Transverse colon (tissue), 4 donors: ENCODE measurements at regions not wholly inside any gene's neighbourhood (a gene's known extent, or its start where the extent isn't known, plus 50 kb on each side); places are given as distances from the start of the nearest gene placed in this dataset.

Experiments used
- DNase-seq: peaks from one replicate; pipeline ENCODE4 v3.0.0-alpha.2; 2019
- H3K27ac ChIP-seq, 4 donors: fragments of 200-600 bp; sonication (generic); 2 replicates each; pipeline ENCODE4 v1.5.1; 2016 to 2018; ENCODE audit warnings: inconsistent platforms in 4 of 4
- H3K27me3 ChIP-seq: fragments of 200-600 bp; sonication (generic); 2 replicates; pipeline ENCODE4 v1.5.1; 2017; ENCODE audit warnings: inconsistent platforms
- H3K36me3 ChIP-seq, 4 donors: fragments of 200-600 bp; sonication (generic); 2 replicates each; pipeline ENCODE4 v1.5.1; 2017 to 2019; ENCODE audit warnings: inconsistent platforms in 4 of 4
- H3K4me1 ChIP-seq, 4 donors: fragments of 200-600 bp; sonication (generic); 2 replicates each; pipeline ENCODE4 v1.5.1; 2017 to 2020; ENCODE audit warnings: inconsistent platforms in 4 of 4
- H3K4me3 ChIP-seq, 4 donors: fragments of 200-600 bp; sonication (generic); 1 replicate in 1 of 4; 2 replicates in 3 of 4; pipeline versions ENCODE4 v1.5.1 to v1.6.1; 2017 to 2019; ENCODE audit warnings: inconsistent platforms in 4 of 4
- H3K9me3 ChIP-seq, 2 donors: fragments of 200-600 bp; sonication (generic); 2 replicates each; pipeline ENCODE4 v1.5.1; 2017 to 2019; ENCODE audit warnings: inconsistent platforms in 2 of 2
- CTCF ChIP-seq, 5 experiments: fragments of 200-600 bp in 3 of 5; fragments of 450-650 bp in 2 of 5; sonication (generic) in 3 of 5; IDR thresholded peaks; 1 replicate in 2 of 5; 2 replicates in 3 of 5; pipeline ENCODE4 v1.5.1; 2016 to 2017; ENCODE audit warnings: antibody characterized with exemption in 5 of 5, inconsistent platforms in 3 of 5, mild to moderate bottlenecking in 2 of 5, moderate library complexity in 1 of 5
- EP300 ChIP-seq: sonication (generic); formaldehyde crosslinking; IDR thresholded peaks from one replicate; pipeline ENCODE4 v1.6.1; 2017; ENCODE audit warnings: antibody characterized with exemption, low read depth
- POLR2A ChIP-seq: fragments of 450-650 bp; IDR thresholded peaks from one replicate; pipeline ENCODE4 v1.6.1; 2016; ENCODE audit warnings: antibody characterized with exemption, mild to moderate bottlenecking, moderate library complexity
- POLR2AphosphoS5 ChIP-seq, 3 donors: sonication (generic); formaldehyde crosslinking; IDR thresholded peaks; one replicate each; pipeline ENCODE4 v1.6.1; 2016; ENCODE audit warnings: antibody characterized with exemption in 3 of 3
- WGBS, 2 donors: methylation state at CpG; one replicate each; pipeline ENCODE4 v1.1.5; 2018; ENCODE audit warnings: low coverage in 1 of 2; 5-methylcytosine and 5-hydroxymethylcytosine counted together
- in situ Hi-C, 4 donors: fragments of 200-750 bp; cut with MboI; loops; one replicate each; pipeline versions ENCODE4 v1.15.0 to v1.15.1; 2017; ENCODE audit warnings: low sequenced_read_pairs in 3 of 4, low pct_ligation_motif_present in 1 of 4, low pct_unique_long_range_greater_than_20kb in 1 of 4
- intact Hi-C: fragments of 100-400 bp; cut with DNase I; formaldehyde crosslinking; loops from one replicate; pipeline ENCODE4 v1.15.1; 2023; ENCODE audit warnings: low total_unique reads

- 27% methylated on average over 2 of the region's 2 CpGs for WGBS, 2 donors
- H3K4me1 ChIP-seq, result no peaks in the 10 kb centered on the region
- intact Hi-C loops, result no loop called here
- H3K27me3 ChIP-seq, result no peaks in the 10 kb centered on the region
- no peak overlapping the region for H3K27ac ChIP-seq
- H3K36me3 ChIP-seq, result no peaks in the 10 kb centered on the region
- TF ChIP-seq CTCF (IDR thresholded peaks at IDR 0.05), result no peak
- no peak for TF ChIP-seq EP300
- no peak overlapping the region for H3K4me3 ChIP-seq
- DNase-seq, result no peak
- in situ Hi-C loops, result loop anchor here in 1 of 4 donors (25.0 kb wide), 1 partner anchor 540 kb away; the partner anchor contains the start of gene MYCN
- no peaks in the 10 kb centered on the region for H3K9me3 ChIP-seq
These were observed 188.8 kb downstream of the CYRIA start for GRCh38 chr2:16476866-16477265.

GRCh38 chr2:16475986-16476567, 189.6 kb downstream of the CYRIA start:
- H3K4me3 ChIP-seq, result no peak overlapping the region
- no peaks in the 10 kb centered on the region for H3K9me3 ChIP-seq
- no peak for TF ChIP-seq POLR2A
- TF ChIP-seq EP300, result no peak
- no peak for TF ChIP-seq POLR2AphosphoS5 (IDR thresholded peaks at IDR 0.05)
- no peak for TF ChIP-seq CTCF (IDR thresholded peaks at IDR 0.05)
- no peaks in the 10 kb centered on the region for H3K27me3 ChIP-seq
- H3K36me3 ChIP-seq, result no peaks in the 10 kb centered on the region
- DNase-seq, result no peak
- in situ Hi-C loops (loop anchor here in 1 of 4 donors (25.0 kb wide), 1 partner anchor 539 kb away; the partner anchor contains the start of gene MYCN), intact Hi-C loops (no loop called here)
- H3K4me1 ChIP-seq, result no peaks in the 10 kb centered on the region
- 78 to 82% methylated on average over 1 of the region's 1 CpG for WGBS, 2 donors
- H3K27ac ChIP-seq, result no peak overlapping the region

- in situ Hi-C loops, result loop anchor here in 1 of 4 donors (25.0 kb wide), 1 partner anchor 538 kb away; the partner anchor contains the start of gene MYCN
These were observed 190.0 kb downstream of the CYRIA start for GRCh38 chr2:16475586-16475985.

GRCh38 chr2:16473575-16473974, 192.1 kb downstream of the CYRIA start:
- Histone ChIP-seq H3K27me3 (no peaks in the 10 kb centered on the region), H3K36me3 (no peaks in the 10 kb centered on the region), H3K4me1 (no peaks in the 10 kb centered on the region), H3K4me3 (no peak overlapping the region), H3K27ac (no peak overlapping the region), H3K9me3 (no peaks in the 10 kb centered on the region)
- no peak for TF ChIP-seq CTCF (IDR thresholded peaks at IDR 0.05)
- no peak for TF ChIP-seq POLR2AphosphoS5 (IDR thresholded peaks at IDR 0.05)
- no peak for TF ChIP-seq EP300
- TF ChIP-seq POLR2A, result no peak
- 80 to 89% methylated on average over 1 of the region's 1 CpG for WGBS, 2 donors
- no peak for DNase-seq
- in situ Hi-C loops (no loop called here), intact Hi-C loops (no loop called here)

More at GRCh38 chr2:16475586-16475985, 190.0 kb downstream of the CYRIA start:
- Histone ChIP-seq H3K4me1 (no peaks in the 10 kb centered on the region), H3K27me3 (no peaks in the 10 kb centered on the region), H3K36me3 (no peaks in the 10 kb centered on the region), H3K27ac (no peak overlapping the region), H3K4me3 (no peak overlapping the region), H3K9me3 (no peaks in the 10 kb centered on the region)
- intact Hi-C loops, result no loop called here
- no peak for DNase-seq
- WGBS, 2 donors, result 87 to 100% methylated on average over 1 to 4 of the region's 4 CpGs
- no peak for TF ChIP-seq CTCF (IDR thresholded peaks at IDR 0.05)
- no peak for TF ChIP-seq EP300
- no peak for TF ChIP-seq POLR2A
- TF ChIP-seq POLR2AphosphoS5 (IDR thresholded peaks at IDR 0.05), result no peak
